DMS53 treated with DMSO at 0.1 percent for 48 hours (cell line): ENCODE measurements at regions not wholly inside any gene's neighbourhood (a gene's known extent, or its start where the extent isn't known, plus 50 kb on each side); places are given as distances from the start of the nearest gene placed in this dataset.

Source experiments
- DNase-seq: peaks from one replicate; lab custom pipeline; 2025; ENCODE audit not compliant: unreplicated experiment; lab: John Stamatoyannopoulos, UW

DNA sequence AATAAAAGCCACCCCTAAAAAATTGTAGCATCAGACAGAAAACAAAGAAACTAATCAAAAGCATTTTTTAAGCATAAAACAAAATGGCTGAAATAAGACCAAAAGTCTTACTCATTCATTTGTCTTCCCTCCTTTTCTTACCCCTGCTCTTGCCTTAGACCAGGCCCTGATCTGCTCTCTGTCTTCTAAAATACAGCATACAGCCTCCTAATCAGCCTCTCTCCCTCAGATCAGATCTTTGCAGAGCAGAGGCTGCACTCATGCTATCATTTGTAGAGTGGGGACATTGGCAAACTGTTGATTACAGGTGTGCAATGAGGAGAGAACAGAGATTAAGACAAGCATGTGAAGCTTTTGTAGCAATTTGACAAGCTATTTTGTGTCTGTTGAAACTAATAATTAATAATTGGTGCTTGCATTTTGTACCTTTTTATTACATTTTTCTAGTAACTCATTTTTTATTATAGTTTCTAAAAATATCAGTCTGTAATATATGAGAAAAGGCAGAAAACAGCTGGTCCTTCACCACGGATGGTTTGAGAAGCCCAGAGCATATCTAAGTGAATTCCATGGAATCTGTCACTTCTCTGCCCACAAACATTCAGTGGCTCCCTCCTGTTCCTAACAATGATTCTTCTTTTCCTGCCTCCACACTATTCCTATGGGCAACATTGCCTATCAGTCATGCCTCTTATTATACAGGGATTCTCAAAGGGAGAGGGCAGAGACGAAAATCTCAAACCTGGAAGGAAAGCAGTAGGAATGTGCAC is 286.2 kb upstream of the STT3B start:
- no peak for DNase-seq

- DNase-seq, result no peak
Observed at GRCh38 chr3:31247063-31247447, 285.7 kb upstream of the STT3B start.

DNA sequence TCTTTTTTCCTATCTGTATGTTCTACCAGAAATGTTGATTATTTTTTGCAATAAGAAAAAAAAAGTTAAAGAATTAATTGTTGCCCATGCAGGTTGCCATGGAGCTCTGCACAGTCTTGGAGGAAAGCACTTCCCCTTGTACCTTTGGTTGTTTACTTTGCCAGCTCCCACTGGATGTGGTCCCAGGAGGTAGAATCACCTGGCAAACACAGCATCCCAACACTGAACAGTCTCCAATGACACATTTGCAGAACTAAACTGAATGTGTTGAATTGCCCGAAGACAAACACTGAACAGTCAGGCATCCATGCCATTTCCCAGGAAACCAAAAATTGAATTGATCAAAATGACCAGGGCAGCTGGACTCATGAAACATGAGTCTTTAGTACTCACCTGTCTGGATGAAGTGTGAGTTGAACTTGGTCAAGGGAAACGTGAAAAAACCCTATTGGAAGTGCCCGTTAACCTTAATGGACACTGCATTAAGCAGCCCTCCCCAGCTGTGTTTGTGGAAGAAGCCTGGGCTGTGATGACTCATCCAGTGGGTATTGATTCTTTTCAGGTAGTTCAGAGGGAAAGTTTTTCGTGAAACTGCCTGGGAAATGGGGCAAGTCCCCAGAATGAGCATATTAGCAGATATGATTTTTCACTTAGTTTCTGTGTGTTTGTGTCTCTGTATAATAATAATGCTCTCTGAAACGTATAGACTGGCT is 284.7 kb upstream of the STT3B start:
- peak; percentile 7 for DNase-seq

DNA sequence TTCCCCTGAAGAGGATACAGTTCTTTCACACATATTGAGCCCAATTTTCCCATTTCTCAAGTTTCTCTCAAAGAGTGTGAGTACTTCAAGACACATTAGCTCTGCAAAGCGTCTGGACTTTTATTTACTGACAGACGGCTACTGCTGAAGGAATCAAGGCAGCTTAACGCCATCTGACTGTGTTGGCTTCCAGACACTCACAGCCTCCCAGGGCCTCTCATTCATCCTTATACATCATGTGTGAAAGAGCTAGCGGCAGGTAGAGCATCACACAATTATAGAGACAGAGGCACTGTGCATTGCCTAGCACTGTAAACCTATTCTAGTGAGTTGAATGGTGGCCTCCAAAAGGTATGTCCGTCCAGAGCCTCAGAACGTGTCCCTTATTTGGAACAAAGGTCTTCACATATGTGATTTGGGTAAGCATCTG is 284.1 kb upstream of the STT3B start:
- DNase-seq, result no peak

GRCh38 chr3:31249545-31249944 is 283.2 kb upstream of the STT3B start:
- no peak for DNase-seq

DNA sequence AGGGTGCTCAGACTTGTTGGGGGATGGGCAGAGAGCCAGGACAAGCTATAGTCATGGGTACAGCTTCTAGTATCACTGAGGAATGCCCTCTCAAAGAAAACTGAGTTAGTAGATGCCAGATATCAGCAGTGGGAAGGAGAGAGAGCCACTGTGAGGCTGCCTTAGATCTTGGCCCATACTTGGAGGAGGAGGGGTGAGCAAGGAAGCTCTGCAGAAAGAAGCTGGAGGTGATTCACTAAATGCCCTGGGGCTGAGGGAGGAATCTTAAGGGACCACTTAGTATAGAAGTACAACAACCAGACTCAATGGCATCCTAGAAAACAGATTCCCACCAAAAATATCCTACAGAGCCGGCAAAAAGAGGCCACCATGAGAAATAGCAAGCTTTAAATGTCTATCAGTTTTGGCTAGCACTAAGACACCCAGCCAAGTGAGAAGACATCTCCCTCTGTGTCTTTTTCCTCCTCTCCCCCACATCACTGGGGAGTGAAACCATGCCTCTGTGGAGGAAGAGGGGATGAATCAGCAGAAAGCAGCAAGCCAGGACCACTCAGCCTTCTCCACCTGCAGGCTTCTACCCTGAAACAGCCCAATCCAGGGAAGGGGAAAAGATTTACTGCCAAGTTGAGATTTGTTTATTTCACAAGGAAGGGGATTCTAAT is 282.5 kb upstream of the STT3B start:
- no peak for DNase-seq

DNA sequence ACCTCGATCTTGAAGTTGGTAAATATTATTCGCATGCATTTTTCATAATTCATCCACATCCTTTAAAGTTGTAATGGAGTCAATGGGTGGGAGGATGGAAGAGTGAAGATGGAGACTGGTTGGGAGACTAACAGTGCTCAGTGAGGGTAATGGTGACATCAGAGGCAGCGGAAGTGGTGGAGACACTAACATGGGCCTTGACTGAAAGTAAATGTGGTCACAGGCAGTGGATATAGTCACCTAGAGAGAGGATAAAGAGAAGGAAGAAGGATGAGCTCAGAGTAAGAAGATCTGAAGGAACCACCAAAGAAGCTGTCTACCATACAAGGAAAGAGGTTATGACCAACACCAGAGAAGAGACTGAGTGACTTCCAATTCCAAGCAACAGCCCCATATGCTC is 281.6 kb upstream of the STT3B start:
- no peak for DNase-seq

GRCh38 chr3:31252216-31253185 is 280.2 kb upstream of the STT3B start:
- no peak for DNase-seq

DNA sequence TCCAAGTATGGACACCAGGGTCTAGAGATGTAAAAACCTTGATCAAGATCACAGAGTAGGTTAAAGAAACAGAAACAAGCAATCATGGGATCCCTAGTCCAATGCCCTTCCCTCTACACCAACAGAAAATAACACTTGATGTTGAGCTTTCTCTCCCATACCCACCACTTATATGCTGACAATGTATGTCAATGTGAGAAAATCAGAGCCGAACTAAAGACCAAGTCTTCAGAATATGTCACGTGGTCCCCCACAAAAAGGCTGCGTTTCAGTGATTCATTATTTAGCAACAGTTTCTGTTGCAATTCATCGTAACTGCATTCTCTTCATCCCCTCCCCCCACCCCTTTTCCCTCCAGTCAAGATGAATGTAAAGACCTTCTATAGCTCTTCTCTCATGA is 278.9 kb upstream of the STT3B start:
- no peak for DNase-seq

- no peak for DNase-seq
Observed at GRCh38 chr3:31254483-31254882, 278.2 kb upstream of the STT3B start.

GRCh38 chr3:31255007-31255581 is 277.6 kb upstream of the STT3B start:
- DNase-seq, result no peak

DNA sequence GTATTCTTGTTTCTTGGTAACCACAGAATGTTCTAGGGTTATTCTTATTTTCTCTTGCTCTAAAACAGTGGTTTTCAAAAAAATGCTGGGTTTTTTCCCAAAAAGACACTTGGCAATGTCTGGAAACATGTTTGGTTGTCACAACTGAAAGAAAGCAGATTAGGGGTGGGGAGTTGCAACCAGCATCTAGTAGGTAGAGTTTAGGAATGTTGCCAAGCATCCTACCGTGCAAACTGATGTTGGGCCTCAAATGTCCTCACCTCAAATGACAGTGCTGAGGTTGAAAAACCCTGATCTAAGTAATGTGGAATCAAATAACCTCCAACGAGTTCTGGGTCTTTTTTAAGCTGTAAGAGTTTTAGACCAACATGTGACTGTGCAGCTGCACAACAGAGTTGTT is 270.5 kb upstream of the STT3B start:
- no peak for DNase-seq

DNA sequence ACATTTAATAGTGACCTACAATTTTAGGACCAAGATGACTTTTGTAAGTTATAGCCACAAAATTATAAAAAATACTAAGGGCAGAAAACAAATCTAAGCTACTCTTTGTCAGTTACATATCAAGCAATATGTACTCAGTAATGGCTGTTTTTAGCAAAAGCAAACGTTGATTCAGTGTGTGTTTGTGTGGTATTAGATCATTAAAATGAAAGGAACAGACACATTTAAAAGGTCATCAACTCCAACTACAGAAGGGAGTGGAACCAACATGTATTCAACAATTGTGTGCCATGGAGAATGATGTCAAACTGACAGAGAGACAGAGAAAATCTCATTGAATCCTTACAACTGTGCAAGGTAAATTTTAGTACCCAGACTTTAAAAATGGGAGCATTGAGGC is 268.8 kb upstream of the STT3B start:
- DNase-seq, result no peak

- DNase-seq, result no peak
Observed at GRCh38 chr3:31265646-31266428, 266.9 kb upstream of the STT3B start.

DNA sequence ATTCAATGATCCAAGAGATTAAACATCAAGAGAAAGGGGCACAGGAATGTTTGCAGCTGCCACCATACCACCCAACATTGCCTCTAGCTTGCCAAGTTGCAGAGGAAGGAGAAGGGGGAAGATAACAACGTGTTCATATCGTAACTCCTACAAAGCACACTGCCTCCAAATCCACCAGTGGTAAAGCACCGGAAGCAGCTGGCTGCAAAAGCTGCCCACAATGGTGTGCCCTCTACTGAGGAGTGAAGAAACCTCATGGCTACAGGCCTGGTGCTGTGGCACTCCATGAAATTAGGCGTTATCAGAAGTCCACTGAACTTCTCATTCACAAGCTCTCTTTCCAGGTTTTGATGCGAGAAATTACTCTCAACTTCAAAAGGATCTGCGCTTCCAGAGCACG is 263.9 kb upstream of the STT3B start:
- DNase-seq, result no peak

DNA sequence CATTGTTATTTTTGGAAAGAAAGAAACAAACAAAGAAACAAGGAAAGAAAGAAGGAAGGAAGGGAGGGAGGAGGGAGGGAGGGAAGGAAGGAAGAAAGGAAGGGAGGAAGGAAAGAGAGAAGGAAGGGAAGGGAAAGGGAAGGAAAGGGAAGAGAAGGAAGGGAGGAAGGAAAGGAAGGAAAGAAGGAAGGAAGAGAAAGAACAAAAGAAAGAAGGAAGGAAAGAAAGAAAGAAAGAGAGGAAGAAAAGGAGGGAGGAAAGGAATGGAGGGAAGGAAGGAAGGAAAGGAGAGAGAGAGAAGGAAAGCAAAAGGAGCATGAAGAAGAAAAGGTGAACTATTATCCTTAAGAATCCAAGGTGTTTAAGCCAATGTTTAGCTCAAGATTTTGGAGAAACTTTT is 262.7 kb upstream of the STT3B start:
- DNase-seq, result no peak

DNA sequence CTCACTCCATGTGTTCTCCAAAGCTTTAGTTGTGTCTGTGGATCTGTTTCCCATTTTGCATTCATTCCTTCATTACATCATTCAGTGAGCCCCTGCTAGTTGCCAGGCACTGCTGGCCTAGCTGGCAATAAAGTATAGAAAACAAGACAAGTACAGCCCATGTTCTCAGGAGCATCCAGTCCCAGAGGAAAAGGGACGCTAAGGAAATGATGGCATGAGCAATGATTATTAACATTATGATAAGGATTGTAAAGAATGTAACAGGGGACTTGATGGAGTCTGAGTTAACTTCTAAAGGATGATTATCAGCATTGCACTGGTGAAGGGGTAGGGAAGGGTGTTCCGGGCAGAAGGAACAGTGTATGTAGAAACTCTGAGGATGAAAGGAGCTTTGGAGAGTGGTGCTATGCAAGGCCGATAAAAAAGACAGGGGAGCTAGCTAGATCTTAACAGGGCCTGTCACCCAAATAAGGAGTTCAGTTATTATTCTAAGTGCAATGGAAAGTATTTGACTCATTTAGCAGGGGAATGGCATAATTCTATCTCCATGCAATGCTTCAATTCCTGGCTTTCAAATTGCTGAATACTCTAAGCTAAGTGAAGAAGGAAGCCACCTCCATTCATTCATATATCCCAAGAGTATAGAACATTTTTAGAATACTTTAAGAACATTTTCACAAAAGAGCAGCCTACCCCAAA is 258.2 kb upstream of the STT3B start:
- no peak for DNase-seq

DNA sequence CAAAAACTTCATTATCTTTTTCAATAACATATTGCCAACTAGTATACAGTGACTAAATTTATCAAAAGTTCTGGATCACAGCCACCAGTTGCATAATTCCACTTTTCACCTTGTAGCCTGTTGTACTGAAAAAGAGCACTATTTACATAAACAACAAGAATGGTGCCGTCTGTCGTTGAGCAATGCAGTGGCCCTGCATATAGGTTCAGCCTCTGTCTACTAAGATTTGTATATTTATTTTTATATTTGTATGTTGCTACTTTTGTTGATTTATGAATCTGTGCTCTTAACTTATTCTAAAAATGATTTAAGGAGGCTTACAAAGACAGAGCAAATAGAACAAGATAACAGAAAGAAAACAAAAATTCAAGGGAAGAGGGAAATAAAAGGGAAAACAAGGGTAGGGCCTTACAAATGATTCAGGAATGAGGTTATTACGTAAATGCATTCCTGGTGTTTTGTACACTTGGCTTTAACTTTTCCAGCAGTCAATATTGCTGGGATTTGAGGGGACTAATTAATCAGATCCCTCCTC is 257.6 kb upstream of the STT3B start:
- no peak for DNase-seq

GRCh38 chr3:31275583-31275982 is 257.1 kb upstream of the STT3B start:
- no peak for DNase-seq
